NB4 (cell line): ENCODE measurements at regions not wholly inside any gene's neighbourhood (a gene's known extent, or its start where the extent isn't known, plus 50 kb on each side); places are given as distances from the start of the nearest gene placed in this dataset.

Source experiments
- CTCF ChIP-seq: IDR thresholded peaks from one replicate; pipeline ENCODE4 v1.5.1; 2012; ENCODE audit warnings: low read depth, low read length
- MAX ChIP-seq: IDR thresholded peaks from 2 replicates; pipeline ENCODE4 v1.6.1; 2011; ENCODE audit warnings: low read depth, low read length
- POLR2A ChIP-seq: IDR thresholded peaks from 2 replicates; pipeline ENCODE4 v1.6.1; 2011; ENCODE audit warnings: mild to moderate bottlenecking; ENCODE audit not compliant: insufficient read length; ENCODE audit errors: extremely low read depth

- TF ChIP-seq CTCF: no peak
- no peak for TF ChIP-seq POLR2A
- TF ChIP-seq MAX: no peak
These were observed 498.7 kb downstream of the SUCLG1 start for GRCh38 chr2:83960371-83960770.
